Heart left ventricle (tissue), 16 donors: ENCODE measurements at regions not wholly inside any gene's neighbourhood (a gene's known extent, or its start where the extent isn't known, plus 50 kb on each side); places are given as distances from the start of the nearest gene placed in this dataset.

Experiments
- ATAC-seq, 4 donors: fragments of 200-7000 bp; cut with Tn5 transposase; one replicate each; pipeline ENCODE4 v1.9.1; 2020 to 2022; ENCODE audit warnings: moderate library complexity in 4 of 4, mild to moderate bottlenecking in 3 of 4, moderate number of reproducible peaks in 1 of 4
- DNase-seq, 5 donors: peaks; one replicate each; pipeline ENCODE4 v3.0.0-alpha.2; 2020
- H3K27ac ChIP-seq, 12 donors: fragments of 200-600 bp; sonication (generic) in 4 of 12; one replicate each; pipeline versions ENCODE4 v1.5.0 to v1.8.0; 2016 to 2022; ENCODE audit warnings: mild to moderate bottlenecking in 2 of 12
- H3K27me3 ChIP-seq, 9 donors: fragments of 200-600 bp; sonication (generic) in 2 of 9; one replicate each; pipeline versions ENCODE4 v1.5.1 to v1.8.0; 2016 to 2022; ENCODE audit warnings: mild to moderate bottlenecking in 3 of 9
- H3K36me3 ChIP-seq, 9 donors: fragments of 200-600 bp; sonication (generic) in 2 of 9; one replicate each; pipeline versions ENCODE4 v1.5.0 to v1.8.0; 2018 to 2022; ENCODE audit warnings: mild to moderate bottlenecking in 2 of 9
- H3K4me1 ChIP-seq, 12 donors: fragments of 200-600 bp; sonication (generic) in 4 of 12; one replicate each; pipeline versions ENCODE4 v1.5.0 to v1.8.0; 2016 to 2022; ENCODE audit warnings: mild to moderate bottlenecking in 3 of 12
- H3K4me3 ChIP-seq, 12 donors: fragments of 200-600 bp; sonication (generic) in 4 of 12; one replicate each; pipeline versions ENCODE4 v1.5.0 to v1.8.0; 2017 to 2022; ENCODE audit warnings: mild to moderate bottlenecking in 9 of 12, moderate library complexity in 4 of 12
- H3K9me3 ChIP-seq, 12 donors: fragments of 200-600 bp; sonication (generic) in 4 of 12; one replicate each; pipeline versions ENCODE4 v1.5.0 to v1.8.0; 2016 to 2022; ENCODE audit warnings: mild to moderate bottlenecking in 1 of 12
- POLR2A ChIP-seq, 2 donors: fragments of 450-650 bp; IDR thresholded peaks; one replicate each; pipeline ENCODE4 v1.6.1; 2017; ENCODE audit warnings: antibody characterized with exemption in 2 of 2, mild to moderate bottlenecking in 2 of 2, moderate library complexity in 2 of 2
- WGBS, 4 donors: extraction: QIAGEN DNeasy Blood & Tissue Kit in 2 of 4; methylation state at CpG; one replicate each; pipeline versions ENCODE4 v1.1.5 to v1.1.7; 2013 to 2018; 5-methylcytosine and 5-hydroxymethylcytosine counted together
- intact Hi-C, 10 donors: fragments of 100-400 bp; cut with DNase I; formaldehyde crosslinking; loops; one replicate each; pipeline versions ENCODE4 v1.11.1 to v1.14.2; 2022
- TF ChIP-seq, protein P1 (sequence below), 12 donors: fragments of 200-600 bp; sonication (generic) in 4 of 12; IDR thresholded peaks; one replicate each; pipeline versions ENCODE4 v1.5.0 to v1.8.0; 2018 to 2022; ENCODE audit warnings: antibody characterized with exemption in 12 of 12, mild to moderate bottlenecking in 5 of 12
- donor health status: ischemic (EF 13 %, LVEDD 7.1; RV severe dilation, severe dysfunction).
- donor health status: healthy with polysubstance abuse.
- donor health status: DM: no; HTN: yes; CAD: no.
- donor health status: DM: no; HTN: no; CAD: no.
- donor health status: ischemic (EF 25% LVEDD 6.9; RV normal size, moderate dysfunction).
- donor health status: ischemic (EF 25% LVEDD 5.7; RV mildly dilated, moderate dysfunction).
- donor health status: healthy.
- donor health status: DM: yes; HTN: yes; CAD: no.
- donor health status: ischemic (EF 35%, LVEDD 5.7; RV mildly dilated, moderate dysfunction).
- donor health status: nonischemic (EF 11% LVEDD 7.7; RV severe dilation, severe dysfunction).
- donor health status: DM: yes; HTN: yes; CAD: no.
- donor health status: PGD.
- donor health status: ischemic (EF 29% LVEDD 5.4; RV normal size, mild dysfunction).
- donor health status: nonischemic (EF 23%, LVEDD 6.1; RV moderate dilation, normal function).

- Histone ChIP-seq H3K27ac (no peak overlapping the region), H3K27me3 (peaks cover 0 to 15% (median 0%) of the 10 kb centered on the region in 9 donors), H3K4me1 (no peaks in the 10 kb centered on the region), H3K9me3 (no peaks in the 10 kb centered on the region), H3K36me3 (no peaks in the 10 kb centered on the region), H3K4me3 (no peak overlapping the region)
- intact Hi-C loops: no loop called here
- ATAC-seq (no peak), DNase-seq (no peak)
- TF ChIP-seq, protein P1, sequence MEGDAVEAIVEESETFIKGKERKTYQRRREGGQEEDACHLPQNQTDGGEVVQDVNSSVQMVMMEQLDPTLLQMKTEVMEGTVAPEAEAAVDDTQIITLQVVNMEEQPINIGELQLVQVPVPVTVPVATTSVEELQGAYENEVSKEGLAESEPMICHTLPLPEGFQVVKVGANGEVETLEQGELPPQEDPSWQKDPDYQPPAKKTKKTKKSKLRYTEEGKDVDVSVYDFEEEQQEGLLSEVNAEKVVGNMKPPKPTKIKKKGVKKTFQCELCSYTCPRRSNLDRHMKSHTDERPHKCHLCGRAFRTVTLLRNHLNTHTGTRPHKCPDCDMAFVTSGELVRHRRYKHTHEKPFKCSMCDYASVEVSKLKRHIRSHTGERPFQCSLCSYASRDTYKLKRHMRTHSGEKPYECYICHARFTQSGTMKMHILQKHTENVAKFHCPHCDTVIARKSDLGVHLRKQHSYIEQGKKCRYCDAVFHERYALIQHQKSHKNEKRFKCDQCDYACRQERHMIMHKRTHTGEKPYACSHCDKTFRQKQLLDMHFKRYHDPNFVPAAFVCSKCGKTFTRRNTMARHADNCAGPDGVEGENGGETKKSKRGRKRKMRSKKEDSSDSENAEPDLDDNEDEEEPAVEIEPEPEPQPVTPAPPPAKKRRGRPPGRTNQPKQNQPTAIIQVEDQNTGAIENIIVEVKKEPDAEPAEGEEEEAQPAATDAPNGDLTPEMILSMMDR (IDR thresholded peaks at IDR 0.05): no peak
- TF ChIP-seq POLR2A (IDR thresholded peaks at IDR 0.05): no peak
- WGBS, 4 donors: 73 to 91% (median 78%) methylated on average over 4 of the region's 4 CpGs
Observed at GRCh38 chr2:48826986-48827385, 71.5 kb upstream of the LHCGR start.

DNA sequence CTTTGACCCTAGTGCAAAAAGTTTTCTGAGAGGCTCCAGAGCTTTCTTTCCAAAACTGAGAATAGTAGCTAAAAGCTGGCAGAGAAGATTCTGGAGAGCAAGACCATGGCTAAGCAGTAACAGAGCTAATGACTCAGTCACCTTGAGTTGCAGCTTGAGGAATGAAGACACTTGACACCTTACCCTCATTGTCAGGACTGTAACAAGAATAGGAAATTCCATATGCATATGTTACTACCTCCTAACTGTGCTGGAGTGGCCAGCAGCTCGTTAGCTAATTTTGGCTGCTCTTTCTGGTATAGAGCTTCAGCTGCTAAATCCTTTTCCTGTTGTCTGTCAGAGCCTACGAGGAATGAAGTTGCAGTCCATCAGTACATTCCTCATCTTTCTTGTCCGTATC lies 68.6 kb upstream of the LHCGR start:
- peaks cover 0 to 15% (median 0%) of the 10 kb centered on the region in 9 donors for H3K27me3 ChIP-seq
- TF ChIP-seq, protein P1 (IDR thresholded peaks at IDR 0.05): no peak
- TF ChIP-seq POLR2A (IDR thresholded peaks at IDR 0.05): no peak
- no peaks in the 10 kb centered on the region for H3K9me3 ChIP-seq
- H3K36me3 ChIP-seq: no peaks in the 10 kb centered on the region
- 48 to 63% (median 60%) methylated on average over 3 of the region's 3 CpGs for WGBS, 4 donors
- ATAC-seq: no peak
- no peak for DNase-seq
- no peak overlapping the region for H3K4me3 ChIP-seq
- H3K4me1 ChIP-seq: no peaks in the 10 kb centered on the region
- intact Hi-C loops: no loop called here
- no peak overlapping the region for H3K27ac ChIP-seq

GRCh38 chr2:48819206-48819735 lies 63.7 kb upstream of the LHCGR start:
- ATAC-seq: no peak
- 57 to 62% (median 58%) methylated on average over 2 of the region's 2 CpGs for WGBS, 4 donors

DNA sequence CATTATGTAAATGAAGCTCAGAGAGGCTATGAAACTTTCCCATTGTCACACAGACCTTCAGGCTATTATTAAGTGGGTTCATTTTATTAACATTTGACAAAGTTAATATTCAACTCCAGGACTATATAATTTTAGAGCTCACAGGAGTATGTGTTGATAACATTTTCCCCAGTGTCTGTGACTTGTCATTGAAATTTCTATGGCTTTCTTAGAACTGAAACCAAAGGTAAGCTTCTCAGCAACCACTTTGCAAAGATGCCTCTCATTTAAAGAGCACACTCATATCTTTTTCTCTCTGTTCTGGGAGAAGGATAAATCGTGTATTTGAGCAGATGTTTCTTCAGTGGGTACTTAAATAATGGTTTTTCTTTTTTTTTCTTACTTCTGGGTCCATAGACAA lies 61.8 kb upstream of the LHCGR start:
- Histone ChIP-seq H3K9me3 (no peaks in the 10 kb centered on the region), H3K4me3 (no peak overlapping the region), H3K4me1 (no peaks in the 10 kb centered on the region), H3K27ac (no peak overlapping the region), H3K27me3 (peaks cover 0 to 3% (median 0%) of the 10 kb centered on the region in 9 donors), H3K36me3 (no peaks in the 10 kb centered on the region)
- DNase-seq (no peak), ATAC-seq (no peak)
- TF ChIP-seq, protein P1 (IDR thresholded peaks at IDR 0.05): no peak
- TF ChIP-seq POLR2A (IDR thresholded peaks at IDR 0.05): no peak
- intact Hi-C loops: no loop called here
- whole genome bisulfite sequencing, 4 donors: 31 to 49% (median 41%) methylated on average over 1 of the region's 1 CpG

More at GRCh38 chr2:48819206-48819735, 63.7 kb upstream of the LHCGR start:
- H3K27me3 ChIP-seq: peaks cover 0 to 3% (median 0%) of the 10 kb centered on the region in 9 donors
- DNase-seq: no peak
- intact Hi-C loops: no loop called here
- no peak overlapping the region for H3K27ac ChIP-seq
- H3K4me3 ChIP-seq: no peak overlapping the region
- H3K9me3 ChIP-seq: no peaks in the 10 kb centered on the region
- TF ChIP-seq, protein P1 (IDR thresholded peaks at IDR 0.05): no peak
- no peak for TF ChIP-seq POLR2A (IDR thresholded peaks at IDR 0.05)
- H3K4me1 ChIP-seq: no peaks in the 10 kb centered on the region
- H3K36me3 ChIP-seq: no peaks in the 10 kb centered on the region
